HEK293 (cell line): ENCODE measurements at regions not wholly inside any gene's neighbourhood (a gene's known extent, or its start where the extent isn't known, plus 50 kb on each side); places are given as distances from the start of the nearest gene placed in this dataset.

Source experiments
- CTCF ChIA-PET: fragments of 350-600 bp; formaldehyde crosslinking; extraction: SDS; loops from one replicate; lab custom pipeline; 2021; ENCODE audit warnings: antibody characterized with exemption; lab: Yijun Ruan, JAX
- POLR2A ChIA-PET: fragments of 300-600 bp; formaldehyde crosslinking; extraction: SDS; loops from one replicate; lab custom pipeline; 2020; ENCODE audit warnings: antibody characterized with exemption, inconsistent platforms; lab: Yijun Ruan, JAX
- H3K27ac ChIP-seq: fragments of 200-500 bp; sonication (Bioruptor generic); 2 replicates; pipeline ENCODE4 v1.5.1; 2014; ENCODE audit warnings: low read depth, low read length, control low read depth, inconsistent platforms; ENCODE audit errors: extremely low read depth
- H3K36me3 ChIP-seq, 2 experiments: fragments of 200-500 bp in 1 of 2; sonication (Bioruptor generic) in 1 of 2; 1 replicate in 1 of 2; 2 replicates in 1 of 2; pipeline ENCODE4 v1.5.1; 2014 to 2017; ENCODE audit warnings: inconsistent platforms in 2 of 2, low read length in 2 of 2; ENCODE audit not compliant: control insufficient read depth in 2 of 2, insufficient read depth in 1 of 2
- H3K4me1 ChIP-seq: fragments of 200-500 bp; sonication (Bioruptor generic); 2 replicates; pipeline ENCODE4 v1.5.1; 2014; ENCODE audit warnings: mild to moderate bottlenecking, low read length, inconsistent platforms; ENCODE audit not compliant: control insufficient read depth, insufficient read depth
- H3K4me3 ChIP-seq: 2 replicates; pipeline ENCODE4 v1.5.1; 2011; ENCODE audit warnings: low read depth, mild to moderate bottlenecking, control low read depth, low read length, moderate library complexity
- H3K9me3 ChIP-seq: fragments of 200-500 bp; sonication (Bioruptor generic); 2 replicates; pipeline ENCODE4 v1.5.1; 2014; ENCODE audit warnings: low read depth, low read length, inconsistent platforms; ENCODE audit not compliant: control insufficient read depth, insufficient read depth
- AEBP2 ChIP-seq: fragments of 450-650 bp; formaldehyde crosslinking; IDR thresholded peaks from 2 replicates; pipeline ENCODE4 v1.5.1; 2016; ENCODE audit warnings: missing biosample characterization, missing genetic modification characterization, borderline replicate concordance
- BCL11A ChIP-seq: fragments of 450-650 bp; formaldehyde crosslinking; IDR thresholded peaks from 2 replicates; pipeline ENCODE4 v1.5.1; 2016; ENCODE audit warnings: low read depth, missing biosample characterization, missing genetic modification characterization
- EGR2 ChIP-seq: fragments of 450-650 bp; formaldehyde crosslinking; IDR thresholded peaks from 2 replicates; pipeline ENCODE4 v1.5.1; 2016; ENCODE audit warnings: low read depth, missing biosample characterization, missing genetic modification characterization
- GLI4 ChIP-seq: fragments of 450-650 bp; formaldehyde crosslinking; IDR thresholded peaks from 2 replicates; pipeline ENCODE4 v1.5.1; 2016; ENCODE audit warnings: missing biosample characterization, missing genetic modification characterization
- OSR2 ChIP-seq: fragments of 450-650 bp; formaldehyde crosslinking; IDR thresholded peaks from 2 replicates; pipeline ENCODE4 v1.5.1; 2016; ENCODE audit warnings: missing biosample characterization, missing genetic modification characterization
- PATZ1 ChIP-seq: fragments of 450-650 bp; formaldehyde crosslinking; IDR thresholded peaks from 2 replicates; pipeline ENCODE4 v1.5.1; 2016; ENCODE audit warnings: missing biosample characterization, missing genetic modification characterization
- PBX3 ChIP-seq: sonication (generic); formaldehyde crosslinking; IDR thresholded peaks from 2 replicates; pipeline ENCODE4 v1.8.1; 2022; ENCODE audit warnings: mild to moderate bottlenecking, moderate library complexity, missing genetic modification reagents
- YY1 ChIP-seq: fragments of 450-650 bp; formaldehyde crosslinking; IDR thresholded peaks from 2 replicates; pipeline ENCODE4 v1.5.1; 2018; ENCODE audit warnings: missing biosample characterization, missing genetic modification characterization
- ZNF112 ChIP-seq: fragments of 450-650 bp; formaldehyde crosslinking; IDR thresholded peaks from 2 replicates; pipeline ENCODE4 v1.5.0; 2017; ENCODE audit warnings: missing biosample characterization, missing genetic modification characterization
- ZNF140 ChIP-seq: fragments of 450-650 bp; formaldehyde crosslinking; IDR thresholded peaks from 2 replicates; pipeline ENCODE4 v1.5.1; 2016; ENCODE audit warnings: missing biosample characterization, missing genetic modification characterization
- ZNF488 ChIP-seq: fragments of 450-650 bp; formaldehyde crosslinking; IDR thresholded peaks from 2 replicates; pipeline ENCODE4 v1.5.1; 2016; ENCODE audit warnings: missing biosample characterization, missing genetic modification characterization
- ZNF501 ChIP-seq: fragments of 450-650 bp; formaldehyde crosslinking; IDR thresholded peaks from 2 replicates; pipeline ENCODE4 v1.5.1; 2016; ENCODE audit warnings: missing biosample characterization, missing genetic modification characterization
- ZNF555 ChIP-seq: fragments of 450-650 bp; formaldehyde crosslinking; conservative IDR thresholded peaks from 2 replicates; pipeline ENCODE4 v1.5.1; 2017; ENCODE audit warnings: missing biosample characterization, mild to moderate bottlenecking, missing genetic modification characterization, inconsistent platforms
- ZNF571 ChIP-seq: fragments of 450-650 bp; formaldehyde crosslinking; IDR thresholded peaks from 2 replicates; pipeline ENCODE4 v1.5.0; 2017; ENCODE audit warnings: missing biosample characterization, missing genetic modification characterization
- ZNF621 ChIP-seq: fragments of 450-650 bp; formaldehyde crosslinking; IDR thresholded peaks from 2 replicates; pipeline ENCODE4 v1.5.1; 2017; ENCODE audit warnings: missing biosample characterization, missing genetic modification characterization
- ZNF707 ChIP-seq: fragments of 450-650 bp; formaldehyde crosslinking; IDR thresholded peaks from 2 replicates; pipeline ENCODE4 v1.5.1; 2016; ENCODE audit warnings: missing biosample characterization, missing genetic modification characterization
- TF ChIP-seq, protein P1 (sequence below): fragments of 450-650 bp; formaldehyde crosslinking; IDR thresholded peaks from 2 replicates; pipeline ENCODE4 v1.5.1; 2016; ENCODE audit warnings: missing biosample characterization, missing genetic modification characterization
- TF ChIP-seq, protein P2 (sequence below): fragments of 450-650 bp; formaldehyde crosslinking; IDR thresholded peaks from 2 replicates; pipeline ENCODE4 v1.5.1; 2016; ENCODE audit warnings: missing biosample characterization, missing genetic modification characterization
- TF ChIP-seq, protein P3 (sequence below): fragments of 450-650 bp; formaldehyde crosslinking; IDR thresholded peaks from 2 replicates; pipeline ENCODE4 v1.5.1; 2016; ENCODE audit warnings: missing biosample characterization, missing genetic modification characterization
- TF ChIP-seq, protein P4 (sequence below): fragments of 450-650 bp; formaldehyde crosslinking; IDR thresholded peaks from 2 replicates; pipeline ENCODE4 v1.5.1; 2017; ENCODE audit warnings: missing biosample characterization, missing genetic modification characterization

- ChIA-PET POLR2A (no interaction called here), CTCF (interaction anchor here (0.5 to 1.2 kb wide), 2 partner anchors 302 to 552 kb away, joined by 3 to 4 read pairs; no protein-coding TSS in a partner anchor)
- no peaks in the 10 kb centered on the region for H3K36me3 ChIP-seq
- no peak overlapping the region for H3K4me3 ChIP-seq
- H3K4me1 ChIP-seq = peaks cover 8% of the 10 kb centered on the region
- TF ChIP-seq ZNF707 (no peak), BCL11A (tag by site-specific recombination) (no peak), OSR2 (no peak), YY1 (tag by site-specific recombination) (no peak), GLI4 (tag by site-specific recombination) (no peak), ZNF140 (tag by site-specific recombination) (no peak), ZNF571 (no peak)
- TF ChIP-seq, protein P1, sequence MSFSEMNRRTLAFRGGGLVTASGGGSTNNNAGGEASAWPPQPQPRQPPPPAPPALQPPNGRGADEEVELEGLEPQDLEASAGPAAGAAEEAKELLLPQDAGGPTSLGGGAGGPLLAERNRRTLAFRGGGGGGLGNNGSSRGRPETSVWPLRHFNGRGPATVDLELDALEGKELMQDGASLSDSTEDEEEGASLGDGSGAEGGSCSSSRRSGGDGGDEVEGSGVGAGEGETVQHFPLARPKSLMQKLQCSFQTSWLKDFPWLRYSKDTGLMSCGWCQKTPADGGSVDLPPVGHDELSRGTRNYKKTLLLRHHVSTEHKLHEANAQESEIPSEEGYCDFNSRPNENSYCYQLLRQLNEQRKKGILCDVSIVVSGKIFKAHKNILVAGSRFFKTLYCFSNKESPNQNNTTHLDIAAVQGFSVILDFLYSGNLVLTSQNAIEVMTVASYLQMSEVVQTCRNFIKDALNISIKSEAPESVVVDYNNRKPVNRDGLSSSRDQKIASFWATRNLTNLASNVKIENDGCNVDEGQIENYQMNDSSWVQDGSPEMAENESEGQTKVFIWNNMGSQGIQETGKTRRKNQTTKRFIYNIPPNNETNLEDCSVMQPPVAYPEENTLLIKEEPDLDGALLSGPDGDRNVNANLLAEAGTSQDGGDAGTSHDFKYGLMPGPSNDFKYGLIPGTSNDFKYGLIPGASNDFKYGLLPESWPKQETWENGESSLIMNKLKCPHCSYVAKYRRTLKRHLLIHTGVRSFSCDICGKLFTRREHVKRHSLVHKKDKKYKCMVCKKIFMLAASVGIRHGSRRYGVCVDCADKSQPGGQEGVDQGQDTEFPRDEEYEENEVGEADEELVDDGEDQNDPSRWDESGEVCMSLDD (tag by site-specific recombination) = no peak
- H3K9me3 ChIP-seq = no peaks in the 10 kb centered on the region
- no peak overlapping the region for H3K27ac ChIP-seq
Observed at GRCh38 chr6:149130090-149130489, 187.4 kb upstream of the TAB2 start.

- Histone ChIP-seq H3K4me3 (no peak overlapping the region), H3K9me3 (no peaks in the 10 kb centered on the region), H3K4me1 (peaks cover 8% of the 10 kb centered on the region), H3K36me3 (no peaks in the 10 kb centered on the region), H3K27ac (no peak overlapping the region)
- ChIA-PET CTCF (interaction anchor here (0.5 to 1.2 kb wide), 2 partner anchors 302 to 552 kb away, joined by 3 to 4 read pairs; no protein-coding TSS in a partner anchor), POLR2A (no interaction called here)
- TF ChIP-seq, protein P2, sequence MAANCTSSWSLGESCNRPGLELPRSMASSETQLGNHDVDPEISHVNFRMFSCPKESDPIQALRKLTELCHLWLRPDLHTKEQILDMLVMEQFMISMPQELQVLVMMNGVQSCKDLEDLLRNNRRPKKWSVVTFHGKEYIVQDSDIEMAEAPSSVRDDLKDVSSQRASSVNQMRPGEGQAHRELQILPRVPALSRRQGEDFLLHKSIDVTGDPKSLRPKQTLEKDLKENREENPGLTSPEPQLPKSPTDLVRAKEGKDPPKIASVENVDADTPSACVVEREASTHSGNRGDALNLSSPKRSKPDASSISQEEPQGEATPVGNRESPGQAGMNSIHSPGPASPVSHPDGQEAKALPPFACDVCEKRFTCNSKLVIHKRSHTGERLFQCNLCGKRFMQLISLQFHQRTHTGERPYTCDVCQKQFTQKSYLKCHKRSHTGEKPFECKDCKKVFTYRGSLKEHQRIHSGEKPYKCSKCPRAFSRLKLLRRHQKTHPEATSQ = no peak
- TF ChIP-seq, protein P3, sequence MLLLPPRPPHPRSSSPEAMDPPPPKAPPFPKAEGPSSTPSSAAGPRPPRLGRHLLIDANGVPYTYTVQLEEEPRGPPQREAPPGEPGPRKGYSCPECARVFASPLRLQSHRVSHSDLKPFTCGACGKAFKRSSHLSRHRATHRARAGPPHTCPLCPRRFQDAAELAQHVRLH (tag by site-specific recombination) = no peak
Observed at GRCh38 chr6:149130508-149130907, 187.0 kb upstream of the TAB2 start.

DNA sequence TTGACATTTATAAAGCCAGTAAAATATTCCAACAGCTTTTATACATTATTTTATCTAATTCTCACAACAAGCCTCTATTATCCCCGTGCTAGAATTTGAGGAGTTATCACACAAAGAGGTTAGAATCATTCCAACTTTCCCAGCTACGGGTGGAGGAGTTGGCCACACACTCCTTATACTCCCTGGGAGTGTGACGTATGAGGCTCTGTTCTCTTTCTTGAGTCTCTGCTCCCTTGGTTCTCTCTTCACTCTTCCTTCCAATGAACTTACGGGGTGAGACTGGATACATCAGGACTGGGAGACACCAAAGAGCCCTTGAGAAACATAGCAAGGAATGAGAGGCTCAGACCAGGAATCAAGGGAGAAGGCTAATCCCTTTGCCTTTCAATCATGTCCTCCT lies 185.6 kb upstream of the TAB2 start:
- no peak overlapping the region for H3K27ac ChIP-seq
- POLR2A ChIA-PET = no interaction called here

More for the DNA sequence above, 185.6 kb upstream of the TAB2 start:
- TF ChIP-seq ZNF488 (tag by site-specific recombination) = no peak
- TF ChIP-seq ZNF621 = no peak
- no peak for TF ChIP-seq ZNF112 (tag by site-specific recombination)
- TF ChIP-seq PATZ1 (tag by site-specific recombination) = no peak
- TF ChIP-seq PBX3 (CRISPR knock-in tag) = no peak
- no peak for TF ChIP-seq ZNF501 (tag by site-specific recombination)
- no peak for TF ChIP-seq AEBP2 (tag by site-specific recombination)
- no peak for TF ChIP-seq EGR2 (tag by site-specific recombination)
- no peak for TF ChIP-seq ZNF555 (tag by site-specific recombination)
- TF ChIP-seq, protein P4, sequence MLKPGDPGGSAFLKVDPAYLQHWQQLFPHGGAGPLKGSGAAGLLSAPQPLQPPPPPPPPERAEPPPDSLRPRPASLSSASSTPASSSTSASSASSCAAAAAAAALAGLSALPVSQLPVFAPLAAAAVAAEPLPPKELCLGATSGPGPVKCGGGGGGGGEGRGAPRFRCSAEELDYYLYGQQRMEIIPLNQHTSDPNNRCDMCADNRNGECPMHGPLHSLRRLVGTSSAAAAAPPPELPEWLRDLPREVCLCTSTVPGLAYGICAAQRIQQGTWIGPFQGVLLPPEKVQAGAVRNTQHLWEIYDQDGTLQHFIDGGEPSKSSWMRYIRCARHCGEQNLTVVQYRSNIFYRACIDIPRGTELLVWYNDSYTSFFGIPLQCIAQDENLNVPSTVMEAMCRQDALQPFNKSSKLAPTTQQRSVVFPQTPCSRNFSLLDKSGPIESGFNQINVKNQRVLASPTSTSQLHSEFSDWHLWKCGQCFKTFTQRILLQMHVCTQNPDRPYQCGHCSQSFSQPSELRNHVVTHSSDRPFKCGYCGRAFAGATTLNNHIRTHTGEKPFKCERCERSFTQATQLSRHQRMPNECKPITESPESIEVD (tag by site-specific recombination) = no peak
- Histone ChIP-seq H3K36me3 (no peaks in the 10 kb centered on the region), H3K9me3 (no peaks in the 10 kb centered on the region), H3K4me3 (no peak overlapping the region), H3K4me1 (peaks cover 8% of the 10 kb centered on the region)
- CTCF ChIA-PET = no interaction called here
